ENCODE measurements at regions not wholly inside any gene's neighbourhood (a gene's known extent, or its start where the extent isn't known, plus 50 kb on each side); places are given as distances from the start of the nearest gene placed in this dataset.

GRCh38 chr1:234535763-234536515 is 57.0 kb upstream of the TARBP1 start:
- DNase-seq = no peak

GRCh38 chr1:234535218-234535617 is 56.2 kb upstream of the TARBP1 start:
- DNase-seq = no peak

GRCh38 chr1:234533975-234534876 is 55.2 kb upstream of the TARBP1 start:
- no peak for DNase-seq

GRCh38 chr1:234533034-234533891 is 54.3 kb upstream of the TARBP1 start:
- DNase-seq = no peak

- no peak for DNase-seq
Observed at GRCh38 chr1:234532503-234532922, 53.5 kb upstream of the TARBP1 start.

GRCh38 chr1:234531151-234531635 is 52.2 kb upstream of the TARBP1 start:
- DNase-seq = no peak

- DNase-seq = no peak
Observed at GRCh38 chr1:234530672-234531071, 51.7 kb upstream of the TARBP1 start.

- no peak for DNase-seq
Observed at GRCh38 chr1:234529950-234530237, 50.9 kb upstream of the TARBP1 start.

GRCh38 chr1:234529095-234529949 is 50.3 kb upstream of the TARBP1 start:
- no peak for DNase-seq
